Hepatocyte (in vitro differentiated cells): ENCODE measurements at regions not wholly inside any gene's neighbourhood (a gene's known extent, or its start where the extent isn't known, plus 50 kb on each side); places are given as distances from the start of the nearest gene placed in this dataset.

Experiments
- DNase-seq: peaks from one replicate; pipeline ENCODE4 v3.0.0-alpha.2; 2016; ENCODE audit warnings: low spot score
- H2AFZ ChIP-seq: fragments of 200-600 bp; sonication (generic); 2 replicates; pipeline ENCODE4 v1.6.0; 2016; ENCODE audit warnings: antibody characterized with exemption, mild to moderate bottlenecking
- H3K27ac ChIP-seq: fragments of 200-600 bp; sonication (generic); 2 replicates; pipeline ENCODE4 v1.5.1; 2016; ENCODE audit warnings: mild to moderate bottlenecking
- H3K27me3 ChIP-seq: fragments of 200-600 bp; sonication (generic); 2 replicates; pipeline ENCODE4 v1.6.1; 2016
- H3K36me3 ChIP-seq: fragments of 200-600 bp; sonication (generic); replicated peaks from 2 replicates; pipeline ENCODE4 v1.5.1; 2016; ENCODE audit warnings: low read depth; ENCODE audit not compliant: insufficient read depth
- H3K4me1 ChIP-seq: fragments of 200-600 bp; sonication (generic); 2 replicates; pipeline ENCODE4 v1.5.1; 2016; ENCODE audit warnings: mild to moderate bottlenecking, moderate library complexity; ENCODE audit not compliant: insufficient read depth
- H3K4me2 ChIP-seq: fragments of 200-600 bp; sonication (generic); 2 replicates; pipeline ENCODE4 v1.6.0; 2016
- H3K4me3 ChIP-seq: fragments of 200-600 bp; sonication (generic); 2 replicates; pipeline ENCODE4 v1.5.1; 2016; ENCODE audit warnings: mild to moderate bottlenecking
- H3K79me2 ChIP-seq: fragments of 200-600 bp; sonication (generic); 2 replicates; pipeline ENCODE4 v1.6.0; 2017; ENCODE audit warnings: mild to moderate bottlenecking
- H3K9me2 ChIP-seq: fragments of 200-600 bp; sonication (generic); replicated peaks from 2 replicates; pipeline ENCODE4 v1.6.0; 2017; ENCODE audit warnings: mild to moderate bottlenecking; ENCODE audit not compliant: insufficient read depth
- H3K9me3 ChIP-seq: fragments of 200-600 bp; sonication (generic); 2 replicates; pipeline ENCODE4 v1.5.1; 2016; ENCODE audit warnings: low read depth, mild to moderate bottlenecking
- H4K20me1 ChIP-seq: fragments of 200-600 bp; sonication (generic); 2 replicates; pipeline ENCODE4 v1.6.0; 2016; ENCODE audit warnings: mild to moderate bottlenecking; ENCODE audit not compliant: insufficient read depth, poor library complexity, severe bottlenecking
- CTCF ChIP-seq: fragments of 200-600 bp; sonication (generic); IDR thresholded peaks from 2 replicates; pipeline ENCODE4 v1.5.1; 2016; ENCODE audit warnings: antibody characterized with exemption, mild to moderate bottlenecking; ENCODE audit not compliant: poor library complexity
- EZH2 ChIP-seq: fragments of 200-600 bp; sonication (generic); IDR thresholded peaks from 2 replicates; pipeline ENCODE4 v1.6.1; 2016; ENCODE audit warnings: antibody characterized with exemption, mild to moderate bottlenecking, borderline replicate concordance
- EZH2phosphoT487 ChIP-seq: fragments of 200-600 bp; sonication (generic); IDR thresholded peaks from one replicate; pipeline ENCODE4 v1.6.1; 2018; ENCODE audit warnings: antibody characterized with exemption, mild to moderate bottlenecking, low read depth, moderate library complexity; ENCODE audit not compliant: unreplicated experiment, severe bottlenecking
- WGBS: methylation state at CpG from one replicate; pipeline ENCODE4 v1.1.6; 2016; ENCODE audit warnings: low lambda C conversion rate; ENCODE audit errors: missing lambda C conversion rate; 5-methylcytosine and 5-hydroxymethylcytosine counted together

- 93% methylated on average over 13 of the region's 13 CpGs for WGBS
- Histone ChIP-seq H4K20me1 (no peaks in the 10 kb centered on the region), H3K4me1 (no peaks in the 10 kb centered on the region), H3K27ac (no peak overlapping the region), H3K36me3 (no peaks in the 10 kb centered on the region), H3K79me2 (no peaks in the 10 kb centered on the region), H3K4me2 (no peak overlapping the region), H3K27me3 (no peaks in the 10 kb centered on the region), H3K9me2 (no peaks in the 10 kb centered on the region), H3K4me3 (no peak overlapping the region), H3K9me3 (no peaks in the 10 kb centered on the region), H2AFZ (no peak overlapping the region)
- DNase-seq, result no peak
- no peak for TF ChIP-seq EZH2phosphoT487
- no peak for TF ChIP-seq CTCF
- no peak for TF ChIP-seq EZH2
Measured at GRCh38 chr6:168942646-168943045, 311.0 kb downstream of the THBS2 start.

- no peaks in the 10 kb centered on the region for H4K20me1 ChIP-seq
- no peaks in the 10 kb centered on the region for H3K9me3 ChIP-seq
- TF ChIP-seq EZH2phosphoT487, result no peak
- TF ChIP-seq EZH2, result no peak
- DNase-seq, result no peak
- H3K27me3 ChIP-seq, result no peaks in the 10 kb centered on the region
- H3K79me2 ChIP-seq, result no peaks in the 10 kb centered on the region
- no peak overlapping the region for H3K4me2 ChIP-seq
- no peaks in the 10 kb centered on the region for H3K4me1 ChIP-seq
- H3K9me2 ChIP-seq, result no peaks in the 10 kb centered on the region
- H3K27ac ChIP-seq, result no peak overlapping the region
- H3K4me3 ChIP-seq, result no peak overlapping the region
- H2AFZ ChIP-seq, result no peak overlapping the region
- 72% methylated on average over 2 of the region's 2 CpGs for WGBS
- H3K36me3 ChIP-seq, result no peaks in the 10 kb centered on the region
Measured at GRCh38 chr6:168941036-168941435, 312.6 kb downstream of the THBS2 start.

DNA sequence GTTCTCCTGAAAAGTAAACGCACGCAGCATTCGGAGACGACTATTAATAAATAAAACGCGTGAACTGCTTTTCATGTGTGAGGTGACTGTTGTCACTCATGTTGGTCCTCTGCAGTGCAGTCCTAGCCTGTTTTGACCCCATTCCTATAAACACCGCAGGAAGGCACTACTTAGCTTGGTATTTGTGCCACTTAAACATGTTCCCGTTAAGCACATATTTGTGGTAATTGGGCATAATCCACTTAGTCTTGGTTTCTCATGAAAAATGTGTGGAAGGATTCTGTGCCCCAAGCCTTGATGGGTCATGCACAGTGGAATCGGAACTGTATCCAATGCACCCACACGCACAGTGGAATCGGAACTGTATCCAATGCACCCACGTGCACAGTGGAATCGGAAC lies 313.9 kb downstream of the THBS2 start:
- Histone ChIP-seq H3K27ac (no peak overlapping the region), H4K20me1 (no peaks in the 10 kb centered on the region), H3K79me2 (no peaks in the 10 kb centered on the region), H3K9me2 (no peaks in the 10 kb centered on the region), H2AFZ (no peak overlapping the region), H3K9me3 (no peaks in the 10 kb centered on the region), H3K4me1 (no peaks in the 10 kb centered on the region), H3K36me3 (no peaks in the 10 kb centered on the region), H3K27me3 (no peaks in the 10 kb centered on the region), H3K4me2 (no peak overlapping the region), H3K4me3 (no peak overlapping the region)
- TF ChIP-seq EZH2 (no peak), CTCF (no peak), EZH2phosphoT487 (no peak)
- 89% methylated on average over 13 of the region's 13 CpGs for WGBS
- DNase-seq, result no peak

DNA sequence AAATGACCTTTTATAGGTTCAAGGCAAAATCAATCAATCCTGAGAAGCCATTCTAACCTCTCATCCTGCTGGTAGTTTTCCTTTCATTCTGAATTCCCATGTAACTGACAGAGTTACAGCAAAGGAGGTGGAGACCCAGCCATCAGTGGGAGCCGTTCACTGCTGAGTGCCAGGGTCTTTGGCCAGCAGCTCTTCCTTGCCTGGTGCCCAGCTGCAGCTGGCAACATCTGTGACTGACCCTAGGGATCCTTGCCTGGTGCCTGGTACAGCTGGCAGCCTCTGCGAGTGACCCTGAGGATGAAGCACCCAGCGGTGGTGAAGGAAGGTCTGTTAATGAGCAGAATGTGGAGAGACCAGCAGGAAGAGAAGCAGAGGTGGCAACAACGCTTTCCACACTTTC lies 314.6 kb downstream of the THBS2 start:
- WGBS, result 82% methylated on average over 4 of the region's 4 CpGs
- Histone ChIP-seq H3K4me1 (no peaks in the 10 kb centered on the region), H3K27me3 (no peaks in the 10 kb centered on the region), H3K79me2 (no peaks in the 10 kb centered on the region), H3K36me3 (no peaks in the 10 kb centered on the region), H2AFZ (no peak overlapping the region), H3K4me3 (no peak overlapping the region), H3K9me3 (no peaks in the 10 kb centered on the region), H3K27ac (no peak overlapping the region), H3K4me2 (no peak overlapping the region), H3K9me2 (no peaks in the 10 kb centered on the region), H4K20me1 (no peaks in the 10 kb centered on the region)
- TF ChIP-seq CTCF (no peak), EZH2phosphoT487 (no peak), EZH2 (no peak)
- no peak for DNase-seq
